ENCODE measurements at regions not wholly inside any gene's neighbourhood (a gene's known extent, or its start where the extent isn't known, plus 50 kb on each side); places are given as distances from the start of the nearest gene placed in this dataset.

DNA sequence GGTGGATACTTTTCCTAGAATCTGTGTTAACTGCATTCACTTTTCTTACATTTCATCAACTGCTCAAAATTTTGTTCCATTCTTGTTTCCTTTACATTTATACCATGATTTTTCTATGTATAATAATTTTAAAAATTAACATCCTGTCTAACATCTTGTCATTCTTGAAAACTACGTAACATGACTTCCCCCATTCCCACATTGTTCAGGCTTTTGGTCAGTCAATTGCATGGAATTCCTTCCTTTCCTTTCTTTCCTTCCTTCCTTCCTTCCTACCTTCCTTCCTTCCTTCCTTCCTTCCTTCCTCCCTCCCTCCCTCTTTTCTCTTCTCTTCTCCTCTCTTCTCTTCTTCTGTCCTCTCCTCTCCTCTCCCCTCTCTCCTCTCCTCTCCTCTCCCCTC lies 220.7 kb upstream of the TP63 start:
- no peak overlapping the region for H3K4me3 ChIP-seq
- no peak for DNase-seq (ENCODE audit: low spot score)
- TF ChIP-seq CTCF (IDR thresholded peaks at IDR 0.05) (no peak), POLR2AphosphoS5 (IDR thresholded peaks at IDR 0.05) (no peak), POLR2A (IDR thresholded peaks at IDR 0.05) (no peak)
- H3K27me3 ChIP-seq (replicated peaks; ENCODE audit: insufficient read depth), result no peaks in the 10 kb centered on the region
- H3K9me3 ChIP-seq, result no peaks in the 10 kb centered on the region
- no peak overlapping the region for H3K27ac ChIP-seq
- H3K4me1 ChIP-seq (replicated peaks), result no peaks in the 10 kb centered on the region
- intact Hi-C loops (cut with DNase I), result no loop called here
- 93% methylated on average over 1 of the region's 1 CpG for WGBS
- H3K36me3 ChIP-seq, result no peaks in the 10 kb centered on the region

GRCh38 chr3:189419038-189419437 lies 212.2 kb upstream of the TP63 start:
- no peak for DNase-seq (ENCODE audit: low spot score)
- Histone ChIP-seq H3K27me3 (replicated peaks; ENCODE audit: insufficient read depth) (no peaks in the 10 kb centered on the region), H3K27ac (no peak overlapping the region), H3K36me3 (no peaks in the 10 kb centered on the region), H3K9me3 (no peaks in the 10 kb centered on the region), H3K4me1 (replicated peaks) (no peaks in the 10 kb centered on the region), H3K4me3 (no peak overlapping the region)
- TF ChIP-seq POLR2AphosphoS5 (IDR thresholded peaks at IDR 0.05) (no peak), POLR2A (IDR thresholded peaks at IDR 0.05) (no peak), CTCF (IDR thresholded peaks at IDR 0.05) (no peak)
- 62% methylated on average over 3 of the region's 3 CpGs for WGBS
- intact Hi-C loops (cut with DNase I), result no loop called here

DNA sequence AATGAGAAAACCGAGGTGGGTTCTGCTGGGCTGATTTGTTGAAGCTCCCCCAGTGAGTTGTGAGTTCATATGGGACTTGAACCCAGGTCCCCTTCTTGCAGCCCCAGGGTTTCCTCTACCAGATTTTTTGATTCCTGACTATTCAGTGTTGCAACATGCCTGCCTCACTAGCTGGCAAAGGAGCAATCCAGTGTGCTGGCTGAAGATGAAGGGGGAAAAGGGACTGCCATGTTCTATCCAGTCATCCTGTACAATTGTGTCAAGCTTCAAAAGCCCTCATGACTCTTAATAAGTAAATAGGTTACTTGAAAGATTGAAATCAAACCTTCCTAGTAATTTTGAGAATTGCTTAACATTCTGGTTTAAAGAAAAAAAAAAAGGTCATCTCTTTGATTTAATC lies 211.5 kb upstream of the TP63 start:
- H3K4me3 ChIP-seq, result no peak overlapping the region
- no peaks in the 10 kb centered on the region for H3K4me1 ChIP-seq (replicated peaks)
- WGBS, result 75% methylated on average over 1 of the region's 1 CpG
- no peaks in the 10 kb centered on the region for H3K27me3 ChIP-seq (replicated peaks; ENCODE audit: insufficient read depth)
- no peaks in the 10 kb centered on the region for H3K36me3 ChIP-seq
- DNase-seq (ENCODE audit: low spot score), result no peak
- no peak overlapping the region for H3K27ac ChIP-seq
- TF ChIP-seq POLR2AphosphoS5 (IDR thresholded peaks at IDR 0.05), result no peak
- no peak for TF ChIP-seq CTCF (IDR thresholded peaks at IDR 0.05)
- no peak for TF ChIP-seq POLR2A (IDR thresholded peaks at IDR 0.05)
- no peaks in the 10 kb centered on the region for H3K9me3 ChIP-seq
- intact Hi-C loops (cut with DNase I), result no loop called here

DNA sequence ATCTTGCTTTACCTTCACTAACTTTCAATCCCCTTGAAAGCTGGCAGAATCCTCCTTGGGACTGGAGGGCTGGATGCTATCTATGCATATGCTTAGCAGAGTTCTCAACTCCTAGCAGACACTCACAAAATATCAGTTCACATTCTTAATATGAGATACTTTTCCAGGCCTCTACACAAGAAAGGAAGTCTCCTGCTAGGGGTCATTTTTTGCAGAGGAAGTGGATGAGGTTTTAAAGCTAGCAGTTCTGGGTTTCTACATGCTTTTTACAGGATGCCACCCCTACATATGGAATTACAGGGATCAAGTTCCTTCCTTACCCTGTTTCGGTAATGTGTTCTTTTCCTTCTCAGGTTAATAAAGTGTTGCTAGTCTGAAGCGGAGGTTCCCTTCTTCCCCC lies 206.3 kb upstream of the TP63 start:
- H3K4me3 ChIP-seq, result no peak overlapping the region
- H3K27ac ChIP-seq, result no peak overlapping the region
- intact Hi-C loops (cut with DNase I), result no loop called here
- no peaks in the 10 kb centered on the region for H3K27me3 ChIP-seq (replicated peaks; ENCODE audit: insufficient read depth)
- DNase-seq (ENCODE audit: low spot score), result no peak
- H3K9me3 ChIP-seq, result no peaks in the 10 kb centered on the region
- 77% methylated on average over 2 of the region's 2 CpGs for WGBS
- H3K36me3 ChIP-seq, result no peaks in the 10 kb centered on the region
- H3K4me1 ChIP-seq (replicated peaks), result peaks cover 5% of the 10 kb centered on the region
- TF ChIP-seq POLR2A (IDR thresholded peaks at IDR 0.05) (no peak), CTCF (IDR thresholded peaks at IDR 0.05) (no peak), POLR2AphosphoS5 (IDR thresholded peaks at IDR 0.05) (no peak)

DNA sequence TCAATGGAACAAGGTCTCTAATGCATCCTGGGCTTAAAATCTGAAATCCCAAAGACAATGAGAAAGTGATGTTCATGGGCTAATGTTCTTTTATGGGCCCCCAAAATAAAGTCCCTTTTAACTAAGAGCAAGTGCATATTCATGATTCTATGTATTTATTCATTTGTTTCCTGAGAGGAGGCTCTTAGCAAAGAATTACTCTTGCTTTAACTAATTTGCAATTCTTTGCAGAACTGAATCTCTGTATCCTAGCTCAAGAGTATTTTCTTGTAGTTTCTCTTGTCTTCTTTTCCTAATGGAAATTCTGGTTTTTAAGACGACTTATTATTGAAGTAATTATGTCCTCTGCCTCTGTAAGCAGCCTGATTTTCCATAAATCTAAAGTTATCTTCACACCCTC lies 202.2 kb upstream of the TP63 start:
- H3K9me3 ChIP-seq, result no peaks in the 10 kb centered on the region
- peaks cover 5% of the 10 kb centered on the region for H3K4me1 ChIP-seq (replicated peaks)
- intact Hi-C loops (cut with DNase I), result no loop called here
- no peaks in the 10 kb centered on the region for H3K36me3 ChIP-seq
- 15% methylated on average over 1 of the region's 1 CpG for WGBS
- no peak overlapping the region for H3K4me3 ChIP-seq
- no peak for DNase-seq (ENCODE audit: low spot score)
- no peaks in the 10 kb centered on the region for H3K27me3 ChIP-seq (replicated peaks; ENCODE audit: insufficient read depth)
- H3K27ac ChIP-seq, result no peak overlapping the region
- no peak for TF ChIP-seq POLR2A (IDR thresholded peaks at IDR 0.05)
- TF ChIP-seq CTCF (IDR thresholded peaks at IDR 0.05), result no peak
- no peak for TF ChIP-seq POLR2AphosphoS5 (IDR thresholded peaks at IDR 0.05)

All from prostate gland (tissue), 2 donors.